Endothelial cell of umbilical vein (primary cell): ENCODE measurements at regions not wholly inside any gene's neighbourhood (a gene's known extent, or its start where the extent isn't known, plus 50 kb on each side); places are given as distances from the start of the nearest gene placed in this dataset.

Source experiments
- BruUV-seq: library from RNA; stranded (reverse); fragments of 400-500 nt; replicated peaks from 2 replicates; lab custom pipeline; 2021; lab: Mats Ljungman, UMichigan
- CTCF ChIA-PET: fragments of 300-600, 350-600 bp; sonication (Branson Sonifier 250); formaldehyde crosslinking; loops from one replicate; lab custom pipeline; 2021; ENCODE audit warnings: antibody characterized with exemption, inconsistent platforms; lab: Charles Lee
- POLR2A ChIA-PET: fragments of 300-600, 350-600 bp; sonication (Branson Sonifier 250); formaldehyde crosslinking; loops from one replicate; lab custom pipeline; 2021; ENCODE audit warnings: antibody characterized with exemption, inconsistent platforms; lab: Charles Lee
- DNase-seq: peaks from one replicate; pipeline ENCODE4 v3.0.0-alpha.2; 2011; ENCODE audit warnings: low read depth, low spot score
- FAIRE-seq: peaks from 2 replicates; lab custom pipeline; 2011; peaks lifted over from hg19 to GRCh38; lab: Jason Lieb, UNC
- H2AFZ ChIP-seq: 2 replicates; pipeline ENCODE4 v1.6.0; 2012; ENCODE audit warnings: low read depth, low read length, control low read depth, inconsistent platforms
- H3K27ac ChIP-seq: 2 replicates; pipeline ENCODE4 v1.5.1; 2011; ENCODE audit warnings: low read depth, mild to moderate bottlenecking, control low read depth, low read length, moderate library complexity; ENCODE audit not compliant: insufficient read depth
- H3K27me3 ChIP-seq, 2 experiments: 2 replicates each; pipeline versions ENCODE4 v1.6.0 to v1.6.1; 2011; ENCODE audit warnings: low read length in 2 of 2, mixed read lengths in 1 of 2; ENCODE audit not compliant: control insufficient read depth in 2 of 2, insufficient read depth in 2 of 2
- H3K36me3 ChIP-seq, 2 experiments: 2 replicates in 1 of 2; 3 replicates in 1 of 2; pipeline ENCODE4 v1.5.1; 2011; ENCODE audit warnings: low read length in 2 of 2, mild to moderate bottlenecking in 1 of 2, moderate library complexity in 1 of 2; ENCODE audit not compliant: control insufficient read depth in 2 of 2, insufficient read depth in 2 of 2; ENCODE audit errors: extremely low read depth in 1 of 2
- H3K4me1 ChIP-seq: 3 replicates; pipeline ENCODE4 v1.5.1; 2011; ENCODE audit warnings: mild to moderate bottlenecking, low read length; ENCODE audit not compliant: control insufficient read depth, insufficient read depth; ENCODE audit errors: extremely low read depth
- H3K4me2 ChIP-seq: 2 replicates; pipeline ENCODE4 v1.6.1; 2011; ENCODE audit warnings: low read length, control low read depth, mixed read lengths; ENCODE audit not compliant: insufficient read depth
- H3K4me3 ChIP-seq, 3 experiments: fragments of 200-600 bp in 1 of 3; sonication (generic), shearing (Covaris generic) in 1 of 3; replicated peaks in 1 of 3; 2 replicates each; pipeline ENCODE4 v1.5.1; 2011 to 2016; ENCODE audit warnings: control low read depth in 3 of 3, low read length in 3 of 3, mild to moderate bottlenecking in 2 of 3, inconsistent platforms in 1 of 3, low read depth in 1 of 3, moderate library complexity in 1 of 3; ENCODE audit not compliant: insufficient read depth in 1 of 3
- H3K79me2 ChIP-seq: 2 replicates; pipeline ENCODE4 v1.6.0; 2012; ENCODE audit warnings: low read length, inconsistent platforms; ENCODE audit not compliant: control insufficient read depth, insufficient read depth
- H3K9ac ChIP-seq: replicated peaks from 2 replicates; pipeline ENCODE3; 2011; ENCODE audit warnings: low read length, control low read depth; ENCODE audit not compliant: insufficient read depth; ENCODE audit errors: extremely low read depth
- H3K9me1 ChIP-seq: replicated peaks from 3 replicates; pipeline ENCODE4 v1.6.0; 2011; ENCODE audit warnings: mild to moderate bottlenecking, low read length; ENCODE audit not compliant: control insufficient read depth, insufficient read depth; ENCODE audit errors: extremely low read depth
- H3K9me3 ChIP-seq: replicated peaks from 2 replicates; pipeline ENCODE4 v1.5.1; 2012; ENCODE audit warnings: low read length, inconsistent platforms; ENCODE audit not compliant: control insufficient read depth, insufficient read depth
- H4K20me1 ChIP-seq: replicated peaks from 2 replicates; pipeline ENCODE3; 2011; ENCODE audit warnings: mild to moderate bottlenecking, low read length; ENCODE audit not compliant: control insufficient read depth, insufficient read depth; ENCODE audit errors: extremely low read depth
- CTCF ChIP-seq, 2 donors: IDR thresholded peaks; 1 replicate in 1 of 2; 2 replicates in 1 of 2; pipeline ENCODE4 v1.5.1; 2011; ENCODE audit warnings: low read length in 2 of 2, mild to moderate bottlenecking in 2 of 2, moderate library complexity in 2 of 2, control low read depth in 1 of 2, inconsistent platforms in 1 of 2, low read depth in 1 of 2; ENCODE audit not compliant: insufficient read depth in 1 of 2; ENCODE audit errors: extremely low read depth in 1 of 2
- EZH2 ChIP-seq: IDR thresholded peaks from 2 replicates; pipeline ENCODE4 v1.6.1; 2012; ENCODE audit warnings: borderline replicate concordance, low read depth, mild to moderate bottlenecking, moderate library complexity, low read length, inconsistent platforms; ENCODE audit not compliant: severe bottlenecking
- FOS ChIP-seq: IDR thresholded peaks from 2 replicates; pipeline ENCODE4 v1.6.1; 2011; ENCODE audit warnings: mild to moderate bottlenecking, low read length, moderate library complexity, borderline replicate concordance; ENCODE audit not compliant: insufficient read depth
- GATA2 ChIP-seq: IDR thresholded peaks from 2 replicates; pipeline ENCODE4 v1.7.0; 2011; ENCODE audit warnings: low read depth, mild to moderate bottlenecking, moderate library complexity, mixed read lengths, low read length; ENCODE audit not compliant: insufficient read length, insufficient read depth
- JUN ChIP-seq: IDR thresholded peaks from 2 replicates; pipeline ENCODE4 v1.6.1; 2011; ENCODE audit warnings: borderline replicate concordance, low read depth; ENCODE audit not compliant: insufficient read length, insufficient read depth
- MYC ChIP-seq: IDR thresholded peaks from one replicate; pipeline ENCODE4 v1.6.1; 2011; ENCODE audit warnings: mild to moderate bottlenecking, low read depth, low read length
- POLR2A ChIP-seq: IDR thresholded peaks from 2 replicates; pipeline ENCODE4 v1.6.1; 2012; ENCODE audit warnings: low read depth, mild to moderate bottlenecking, control low read depth, low read length
- POLR2AphosphoS5 ChIP-seq: IDR thresholded peaks from 2 replicates; pipeline ENCODE4 v1.6.1; 2012; ENCODE audit warnings: low read depth, mild to moderate bottlenecking, control low read depth, low read length, moderate library complexity; ENCODE audit not compliant: insufficient read depth
- dilution Hi-C: fragments of 300-500 bp; cut with MboI; formaldehyde crosslinking; loops from one replicate; pipeline ENCODE4 v1.15.0; 2019; ENCODE audit warnings: low sequenced_read_pairs; ENCODE audit not compliant: extremely low pct_ligation_motif_present
- intact Hi-C: fragments of 100-400 bp; cut with micrococcal nuclease; formaldehyde crosslinking; loops from one replicate; pipeline ENCODE4 v1.10.0; 2022
- TF ChIP-seq, protein P1 (sequence below): IDR thresholded peaks from 2 replicates; pipeline ENCODE4 v1.6.1; 2011; ENCODE audit not compliant: insufficient read depth, insufficient read length

DNA sequence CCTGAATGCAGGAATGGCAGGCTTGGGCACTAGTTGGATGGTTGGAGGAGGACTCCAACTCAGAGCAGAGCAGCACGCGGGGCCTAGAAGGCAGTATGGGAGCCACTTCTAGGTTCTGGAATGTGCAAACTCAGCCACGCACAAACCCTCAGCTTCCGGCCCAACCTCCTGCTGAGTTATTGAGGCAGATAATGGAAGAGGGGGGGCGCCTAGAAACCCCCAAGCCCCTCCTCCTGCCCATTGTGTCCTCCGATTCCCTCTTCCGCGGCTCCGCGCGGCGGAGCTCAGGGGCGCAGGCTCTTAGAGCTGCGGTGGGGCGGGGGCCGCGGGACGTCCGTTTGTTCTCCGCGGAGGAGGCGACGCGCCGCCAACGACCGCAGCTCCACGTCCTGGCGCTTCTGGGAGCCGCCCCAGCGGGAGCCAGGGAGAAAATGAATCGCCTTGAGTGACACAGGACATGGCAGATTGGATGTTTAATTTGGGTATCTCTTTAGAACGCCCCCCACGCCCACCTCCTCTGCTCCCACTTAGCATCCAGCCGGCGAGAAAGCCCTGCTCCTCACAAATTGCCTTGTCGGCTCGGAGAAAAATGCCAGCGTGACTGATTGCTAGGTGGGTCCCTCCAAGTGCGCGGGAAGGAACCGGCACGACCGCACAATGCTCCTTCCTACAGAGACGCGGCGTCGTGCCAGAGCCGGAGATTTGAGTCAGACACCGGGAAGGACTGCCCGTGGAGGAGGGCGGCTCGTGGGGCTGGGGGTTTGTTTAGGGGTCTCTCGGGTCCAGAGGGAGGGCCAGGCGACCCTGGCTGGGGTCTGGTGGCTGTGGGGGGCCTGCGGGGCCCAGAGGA is 144.6 kb downstream of the NECTIN1 start:
- H3K9me3 ChIP-seq = no peaks in the 10 kb centered on the region
- peaks cover 7% of the 10 kb centered on the region for H3K4me1 ChIP-seq
- TF ChIP-seq CTCF (IDR thresholded peaks at IDR 0.05; ENCODE audit: extremely low read depth in 1 of 2, insufficient read depth in 1 of 2, low read depth in 1 of 2, low read length in 2 of 2) = no peak
- TF ChIP-seq FOS = peak; percentile 24
- TF ChIP-seq GATA2 = peak; percentile 64
- peak; percentile 25 for TF ChIP-seq POLR2AphosphoS5
- TF ChIP-seq POLR2A = peak; percentile 33
- TF ChIP-seq EZH2 = no peak
- no peak for TF ChIP-seq MYC
- TF ChIP-seq, protein P1, sequence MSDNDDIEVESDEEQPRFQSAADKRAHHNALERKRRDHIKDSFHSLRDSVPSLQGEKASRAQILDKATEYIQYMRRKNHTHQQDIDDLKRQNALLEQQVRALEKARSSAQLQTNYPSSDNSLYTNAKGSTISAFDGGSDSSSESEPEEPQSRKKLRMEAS = no peak
- TF ChIP-seq JUN = no peak
- BruUV-seq = TSS peak; percentile 52
- peaks cover 0 to 4% of the 10 kb centered on the region in 2 experiments for H3K27me3 ChIP-seq
- FAIRE-seq (peak; percentile 78), DNase-seq (peak; percentile 64)
- CTCF ChIA-PET = interaction anchor here (0.7 to 2.0 kb wide), 10 partner anchors 10 to 145 kb away, joined by 3 to 11 read pairs (median 4); no protein-coding TSS in a partner anchor
- intact Hi-C loops = loop anchor here (1.0 kb wide), 2 partner anchors 14 to 31 kb away; no protein-coding TSS in a partner anchor
- H3K9me1 ChIP-seq = no peaks in the 10 kb centered on the region
- peak overlapping the region; percentile 93 for H2AFZ ChIP-seq
- H3K9ac ChIP-seq = peak overlapping the region; percentile 62
- POLR2A ChIA-PET = interaction anchor here (0.6 to 2.2 kb wide), 2 partner anchors 10 to 169 kb away, joined by 3 to 6 read pairs; no protein-coding TSS in a partner anchor
- no peaks in the 10 kb centered on the region for H4K20me1 ChIP-seq
- no peaks in the 10 kb centered on the region for H3K36me3 ChIP-seq
- peak overlapping the region; percentile 25 to 41 (median 34) for H3K4me3 ChIP-seq
- dilution Hi-C loops = no loop called here
- H3K27ac ChIP-seq = no peak overlapping the region
- peak overlapping the region; percentile 65 for H3K4me2 ChIP-seq
- H3K79me2 ChIP-seq = no peaks in the 10 kb centered on the region
